ENCODE measurements at regions not wholly inside any gene's neighbourhood (a gene's known extent, or its start where the extent isn't known, plus 50 kb on each side); places are given as distances from the start of the nearest gene placed in this dataset.

DNA sequence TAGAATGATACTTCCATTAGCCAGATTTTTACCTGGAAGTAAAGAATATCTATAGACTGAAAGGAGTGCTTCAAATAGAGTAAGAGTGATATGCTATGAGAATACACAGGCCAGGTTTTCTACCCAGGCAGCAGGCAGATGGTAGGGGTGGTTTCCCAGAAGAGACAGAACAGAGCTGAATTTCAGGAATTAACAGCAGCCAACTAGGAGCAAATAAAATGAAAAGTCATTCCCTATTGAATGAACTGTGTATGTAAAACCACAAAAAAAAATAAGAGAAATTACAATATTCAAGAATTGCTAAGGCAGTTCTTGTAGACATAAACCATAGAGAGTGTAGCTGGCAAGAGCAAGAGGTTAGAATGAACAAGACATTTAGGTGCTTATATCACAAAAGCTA lies 336.8 kb downstream of the KCNJ3 start:
- H3K4ac ChIP-seq (ENCODE audit: low read depth, low read length): no peak overlapping the region
- H3K9me3 ChIP-seq (ENCODE audit: control insufficient read depth, insufficient read depth, low read length): peaks cover 2% of the 10 kb centered on the region; the same call in 1 of the 2 replicates
- no peak overlapping the region for H4K91ac ChIP-seq (ENCODE audit: insufficient read depth, low read depth, low read length)
- no peak for ATAC-seq (ENCODE audit: low read depth)
- no peak overlapping the region for H3K9ac ChIP-seq (ENCODE audit: low read depth, low read length)
- intact Hi-C loops (cut with micrococcal nuclease): no loop called here
- no peak overlapping the region for H4K8ac ChIP-seq (ENCODE audit: low read depth in 2 of 2, low read length in 2 of 2)
- no peak overlapping the region for H2BK5ac ChIP-seq (ENCODE audit: low read depth, low read length, poor library complexity, severe bottlenecking)
- no TSS peak for BruUV-seq (replicated peaks)
- in situ Hi-C loops (cut with MboI; ENCODE audit: low sequenced_read_pairs): no loop called here
- no peak overlapping the region for H3K14ac ChIP-seq (replicated peaks; ENCODE audit: low read depth, low read length)
- H3K36me3 ChIP-seq (ENCODE audit: control insufficient read depth, insufficient read depth, low read length): no peaks in the 10 kb centered on the region
- no peak overlapping the region for H3K56ac ChIP-seq (ENCODE audit: extremely low read depth, insufficient read depth, low read length)
- H3K27me3 ChIP-seq (ENCODE audit: control insufficient read depth, insufficient read depth, low read length): no peaks in the 10 kb centered on the region
- DNase-seq: no peak
- CTCF ChIA-PET: no interaction called here
- H4K5ac ChIP-seq (ENCODE audit: low read depth, low read length): no peak overlapping the region
- dilution Hi-C loops (cut with HindIII; ENCODE audit: low sequenced_read_pairs, unreplicated experiment): no loop called here
- H3K9me1 ChIP-seq (ENCODE audit: insufficient read depth, low read length): no peaks in the 10 kb centered on the region
- no peak overlapping the region for H2AK9ac ChIP-seq (replicated peaks; ENCODE audit: low read depth, low read length, poor library complexity)
- H2AFZ ChIP-seq (replicated peaks; ENCODE audit: low read length, poor library complexity): no peak overlapping the region
- no peaks in the 10 kb centered on the region for H3K4me1 ChIP-seq (ENCODE audit: control insufficient read depth, insufficient read depth, low read length)
- no peak overlapping the region for H3K18ac ChIP-seq (ENCODE audit: low read depth, low read length)
- no peak overlapping the region for H2BK15ac ChIP-seq (ENCODE audit: low read depth, low read length)
- TF ChIP-seq NFE2L2 (IDR thresholded peaks at IDR 0.05; ENCODE audit: low read depth, low read length): no peak
- TF ChIP-seq, protein P1, sequence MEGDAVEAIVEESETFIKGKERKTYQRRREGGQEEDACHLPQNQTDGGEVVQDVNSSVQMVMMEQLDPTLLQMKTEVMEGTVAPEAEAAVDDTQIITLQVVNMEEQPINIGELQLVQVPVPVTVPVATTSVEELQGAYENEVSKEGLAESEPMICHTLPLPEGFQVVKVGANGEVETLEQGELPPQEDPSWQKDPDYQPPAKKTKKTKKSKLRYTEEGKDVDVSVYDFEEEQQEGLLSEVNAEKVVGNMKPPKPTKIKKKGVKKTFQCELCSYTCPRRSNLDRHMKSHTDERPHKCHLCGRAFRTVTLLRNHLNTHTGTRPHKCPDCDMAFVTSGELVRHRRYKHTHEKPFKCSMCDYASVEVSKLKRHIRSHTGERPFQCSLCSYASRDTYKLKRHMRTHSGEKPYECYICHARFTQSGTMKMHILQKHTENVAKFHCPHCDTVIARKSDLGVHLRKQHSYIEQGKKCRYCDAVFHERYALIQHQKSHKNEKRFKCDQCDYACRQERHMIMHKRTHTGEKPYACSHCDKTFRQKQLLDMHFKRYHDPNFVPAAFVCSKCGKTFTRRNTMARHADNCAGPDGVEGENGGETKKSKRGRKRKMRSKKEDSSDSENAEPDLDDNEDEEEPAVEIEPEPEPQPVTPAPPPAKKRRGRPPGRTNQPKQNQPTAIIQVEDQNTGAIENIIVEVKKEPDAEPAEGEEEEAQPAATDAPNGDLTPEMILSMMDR (conservative IDR thresholded peaks at IDR 0.05; ENCODE audit: low read depth, low read length): no peak
- TF ChIP-seq POLR2A (IDR thresholded peaks at IDR 0.05; ENCODE audit: low read depth, low read length): no peak
- TF ChIP-seq MXI1 (IDR thresholded peaks at IDR 0.05; ENCODE audit: borderline replicate concordance, low read depth, low read length): no peak
- TF ChIP-seq CHD1 (IDR thresholded peaks at IDR 0.05; ENCODE audit: low read depth, low read length): no peak
- no peak for TF ChIP-seq MAZ (IDR thresholded peaks at IDR 0.05; ENCODE audit: borderline replicate concordance, low read depth, low read length)
- no peak for TF ChIP-seq RAD21 (IDR thresholded peaks at IDR 0.05; ENCODE audit: low read length)
- TF ChIP-seq RFX5 (IDR thresholded peaks at IDR 0.05; ENCODE audit: low read depth, low read length): no peak
- TF ChIP-seq FOS (IDR thresholded peaks at IDR 0.05; ENCODE audit: low read depth, low read length): no peak
- TF ChIP-seq, protein P2, sequence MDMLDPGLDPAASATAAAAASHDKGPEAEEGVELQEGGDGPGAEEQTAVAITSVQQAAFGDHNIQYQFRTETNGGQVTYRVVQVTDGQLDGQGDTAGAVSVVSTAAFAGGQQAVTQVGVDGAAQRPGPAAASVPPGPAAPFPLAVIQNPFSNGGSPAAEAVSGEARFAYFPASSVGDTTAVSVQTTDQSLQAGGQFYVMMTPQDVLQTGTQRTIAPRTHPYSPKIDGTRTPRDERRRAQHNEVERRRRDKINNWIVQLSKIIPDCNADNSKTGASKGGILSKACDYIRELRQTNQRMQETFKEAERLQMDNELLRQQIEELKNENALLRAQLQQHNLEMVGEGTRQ (IDR thresholded peaks at IDR 0.05; ENCODE audit: low read depth, low read length): no peak
- no peak for TF ChIP-seq SMC3 (IDR thresholded peaks at IDR 0.05; ENCODE audit: low read depth, low read length)
- TF ChIP-seq CEBPB (IDR thresholded peaks at IDR 0.05; ENCODE audit: low read depth, low read length): no peak
- H2BK20ac ChIP-seq (ENCODE audit: low read depth, low read length): no peak overlapping the region
- no peak overlapping the region for H3K4me2 ChIP-seq (ENCODE audit: low read depth, low read length)
- H3K79me1 ChIP-seq (ENCODE audit: low read depth in 1 of 2, low read length in 2 of 2): no peaks in the 10 kb centered on the region
- H3K4me3 ChIP-seq (ENCODE audit: insufficient read depth, low read depth, low read length): no peak overlapping the region
- no peak overlapping the region for H2AK5ac ChIP-seq (ENCODE audit: low read depth, low read length)
- H3K23ac ChIP-seq (ENCODE audit: low read depth, low read length): no peak overlapping the region
- no peak overlapping the region for H2BK120ac ChIP-seq (ENCODE audit: low read depth, low read length)
- H3K27ac ChIP-seq (ENCODE audit: insufficient read depth, low read length): no peak overlapping the region
- no peaks in the 10 kb centered on the region for H4K20me1 ChIP-seq (ENCODE audit: insufficient read depth, low read length)
- POLR2A ChIA-PET (ENCODE audit: unreplicated experiment): no interaction called here

All from IMR-90 (cell line).